Brain microvascular endothelial cell (primary cell): ENCODE measurements at regions not wholly inside any gene's neighbourhood (a gene's known extent, or its start where the extent isn't known, plus 50 kb on each side); places are given as distances from the start of the nearest gene placed in this dataset.

Experiments
- DNase-seq: peaks from one replicate; pipeline ENCODE4 v3.0.0-alpha.2; 2020
- H3K27ac ChIP-seq: fragments of 250-450 bp; sonication (Bioruptor Pico); 2 replicates; pipeline ENCODE4 v1.5.1; 2020; ENCODE audit warnings: mild to moderate bottlenecking, moderate library complexity
- H3K27me3 ChIP-seq: fragments of 250-450 bp; sonication (Bioruptor Pico); replicated peaks from 2 replicates; pipeline ENCODE4 v1.5.1; 2020; ENCODE audit warnings: mild to moderate bottlenecking
- H3K36me3 ChIP-seq: fragments of 250-450 bp; sonication (Bioruptor Pico); replicated peaks from 2 replicates; pipeline ENCODE4 v1.5.1; 2020; ENCODE audit warnings: mild to moderate bottlenecking
- H3K4me3 ChIP-seq: 2 replicates; pipeline ENCODE4 v1.5.1; 2011; ENCODE audit warnings: low read depth, mild to moderate bottlenecking, control low read depth, low read length, moderate library complexity
- CTCF ChIP-seq: IDR thresholded peaks from 2 replicates; pipeline ENCODE4 v1.5.1; 2011; ENCODE audit warnings: low read depth, mild to moderate bottlenecking, moderate library complexity, low read length, control low read depth, inconsistent platforms; ENCODE audit errors: missing control alignments
- in situ Hi-C: cut with HindIII; loops from 2 replicates; pipeline ENCODE4 v1.10.0; 2017; ENCODE audit warnings: low sequenced_read_pairs, low pct_ligation_motif_present

DNA sequence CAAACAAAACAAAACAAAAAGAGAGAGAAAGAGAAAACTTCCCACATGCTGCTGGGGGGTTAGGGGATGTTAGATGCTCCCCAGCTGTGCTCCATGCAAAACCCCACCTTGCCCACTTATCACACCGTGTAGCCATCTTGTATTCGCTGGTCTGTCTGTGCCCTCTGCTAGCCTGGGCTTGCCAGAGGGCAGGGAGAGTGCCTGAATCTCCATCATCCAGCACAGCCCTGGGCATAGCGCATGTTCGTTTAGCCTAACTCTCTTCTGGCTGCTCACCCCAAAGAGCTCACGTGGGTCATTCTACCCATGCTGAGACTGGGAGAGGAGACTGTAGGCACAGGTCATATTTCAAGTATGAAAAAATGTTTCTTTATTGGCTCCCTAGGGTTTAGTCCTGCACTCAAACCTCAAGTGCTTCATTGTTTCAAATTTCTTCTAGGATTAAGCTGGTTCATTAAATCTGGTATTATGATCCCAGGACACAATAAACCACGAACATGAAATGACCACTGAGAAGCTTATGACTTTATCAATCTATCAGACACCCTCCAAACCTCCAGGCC, 100.5 kb downstream of the KCNF1 start:
- Histone ChIP-seq H3K4me3 (no peak overlapping the region), H3K27me3 (peaks cover 5% of the 10 kb centered on the region), H3K27ac (no peak overlapping the region), H3K36me3 (no peaks in the 10 kb centered on the region)
- no peak for TF ChIP-seq CTCF
- no peak for DNase-seq
- in situ Hi-C loops: no loop called here

GRCh38 chr2:11013196-11013595, 101.5 kb downstream of the KCNF1 start:
- in situ Hi-C loops: no loop called here
- DNase-seq: no peak
- Histone ChIP-seq H3K27ac (no peak overlapping the region), H3K4me3 (no peak overlapping the region), H3K27me3 (peaks cover 5% of the 10 kb centered on the region), H3K36me3 (no peaks in the 10 kb centered on the region)
- no peak for TF ChIP-seq CTCF

DNA sequence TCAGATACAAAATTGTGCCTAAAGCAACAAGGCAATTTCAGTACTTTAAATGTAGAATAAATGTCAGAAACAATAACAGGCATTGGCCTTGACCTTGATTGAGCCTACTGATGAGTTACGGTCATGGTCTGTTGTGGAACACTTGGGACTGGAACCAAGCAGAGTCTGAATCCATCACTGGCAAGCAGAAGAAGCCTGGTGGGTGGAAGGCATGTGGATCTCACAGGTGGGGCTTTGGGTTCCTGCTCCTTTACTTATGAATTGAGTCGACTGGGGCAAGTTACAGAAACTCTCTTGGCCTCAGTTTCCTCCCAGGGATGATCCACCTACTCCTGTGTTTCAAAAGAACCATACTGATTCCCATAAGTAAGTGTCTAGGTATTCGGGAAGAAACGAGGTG, 102.3 kb downstream of the KCNF1 start:
- H3K4me3 ChIP-seq: no peak overlapping the region
- in situ Hi-C loops: no loop called here
- no peak overlapping the region for H3K27ac ChIP-seq
- no peaks in the 10 kb centered on the region for H3K36me3 ChIP-seq
- DNase-seq: no peak
- H3K27me3 ChIP-seq: peaks cover 5% of the 10 kb centered on the region
- TF ChIP-seq CTCF: no peak

DNA sequence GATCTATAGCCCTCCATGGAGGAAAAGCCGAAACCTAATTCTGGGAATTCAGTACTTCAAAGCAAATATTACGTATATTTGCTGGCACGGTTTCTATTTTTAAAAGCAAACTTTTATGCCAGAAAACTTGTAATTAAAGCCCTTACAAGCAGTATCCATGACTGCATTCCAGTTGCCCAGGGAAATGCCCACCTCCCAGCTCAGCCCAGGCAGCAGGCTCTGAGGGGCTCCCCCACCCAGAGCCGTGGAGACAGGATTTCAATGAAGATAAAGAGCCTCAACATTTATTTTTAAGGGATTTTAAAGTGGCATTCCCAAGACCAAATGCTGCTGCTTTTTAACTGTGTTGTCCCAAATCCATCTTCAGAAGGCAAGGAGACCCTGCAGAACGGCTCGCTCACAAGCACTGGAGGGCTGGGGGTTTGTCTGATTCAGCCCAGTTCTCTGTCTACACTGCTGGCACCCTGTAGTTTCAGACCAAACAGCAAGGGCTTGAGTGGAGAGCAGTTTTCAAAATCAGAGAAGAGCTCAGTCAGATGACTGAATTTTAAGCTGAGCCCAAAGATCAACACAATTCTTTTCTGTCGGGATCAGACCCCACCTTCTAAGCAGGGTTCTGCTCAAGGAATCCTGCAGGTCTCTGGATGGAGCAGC, 105.1 kb downstream of the KCNF1 start:
- in situ Hi-C loops: no loop called here
- Histone ChIP-seq H3K36me3 (no peaks in the 10 kb centered on the region), H3K4me3 (no peak overlapping the region), H3K27me3 (peaks cover 5% of the 10 kb centered on the region), H3K27ac (no peak overlapping the region)
- DNase-seq: no peak
- no peak for TF ChIP-seq CTCF

GRCh38 chr2:11017921-11018320, 106.2 kb downstream of the KCNF1 start:
- Histone ChIP-seq H3K27me3 (peaks cover 5% of the 10 kb centered on the region), H3K4me3 (no peak overlapping the region), H3K36me3 (no peaks in the 10 kb centered on the region), H3K27ac (no peak overlapping the region)
- no peak for DNase-seq
- in situ Hi-C loops: no loop called here
- no peak for TF ChIP-seq CTCF
